HEK293T (cell line): ENCODE measurements at regions not wholly inside any gene's neighbourhood (a gene's known extent, or its start where the extent isn't known, plus 50 kb on each side); places are given as distances from the start of the nearest gene placed in this dataset.

Source experiments
- ARNT ChIP-seq: fragments of 450-650 bp; IDR thresholded peaks from 2 replicates; pipeline ENCODE4 v1.6.1; 2017; ENCODE audit warnings: mild to moderate bottlenecking
- BHLHE40 ChIP-seq: fragments of 450-650 bp; IDR thresholded peaks from 2 replicates; pipeline ENCODE4 v1.6.1; 2016; ENCODE audit warnings: mild to moderate bottlenecking, moderate library complexity, borderline replicate concordance
- ELF4 ChIP-seq: fragments of 450-650 bp; IDR thresholded peaks from 2 replicates; pipeline ENCODE4 v1.6.1; 2017; ENCODE audit warnings: antibody characterized with exemption
- FOXA1 ChIP-seq: fragments of 450-650 bp; IDR thresholded peaks from 2 replicates; pipeline ENCODE4 v1.6.1; 2016; ENCODE audit warnings: mild to moderate bottlenecking
- FOXK2 ChIP-seq: fragments of 450-650 bp; IDR thresholded peaks from 2 replicates; pipeline ENCODE4 v1.6.1; 2016; ENCODE audit warnings: mild to moderate bottlenecking
- FOXM1 ChIP-seq: fragments of 450-650 bp; IDR thresholded peaks from 2 replicates; pipeline ENCODE4 v1.6.1; 2017; ENCODE audit warnings: mild to moderate bottlenecking, borderline replicate concordance
- NFRKB ChIP-seq: fragments of 450-650 bp; IDR thresholded peaks from 2 replicates; pipeline ENCODE4 v1.6.1; 2016; ENCODE audit warnings: mild to moderate bottlenecking, moderate library complexity
- SUZ12 ChIP-seq: fragments of 450-650 bp; IDR thresholded peaks from 2 replicates; pipeline ENCODE4 v1.6.1; 2016; ENCODE audit warnings: mild to moderate bottlenecking
- TARDBP ChIP-seq: fragments of 450-650 bp; IDR thresholded peaks from 2 replicates; pipeline ENCODE4 v1.6.1; 2016
- ZNF384 ChIP-seq: fragments of 450-650 bp; IDR thresholded peaks from 2 replicates; pipeline ENCODE4 v1.6.1; 2016

DNA sequence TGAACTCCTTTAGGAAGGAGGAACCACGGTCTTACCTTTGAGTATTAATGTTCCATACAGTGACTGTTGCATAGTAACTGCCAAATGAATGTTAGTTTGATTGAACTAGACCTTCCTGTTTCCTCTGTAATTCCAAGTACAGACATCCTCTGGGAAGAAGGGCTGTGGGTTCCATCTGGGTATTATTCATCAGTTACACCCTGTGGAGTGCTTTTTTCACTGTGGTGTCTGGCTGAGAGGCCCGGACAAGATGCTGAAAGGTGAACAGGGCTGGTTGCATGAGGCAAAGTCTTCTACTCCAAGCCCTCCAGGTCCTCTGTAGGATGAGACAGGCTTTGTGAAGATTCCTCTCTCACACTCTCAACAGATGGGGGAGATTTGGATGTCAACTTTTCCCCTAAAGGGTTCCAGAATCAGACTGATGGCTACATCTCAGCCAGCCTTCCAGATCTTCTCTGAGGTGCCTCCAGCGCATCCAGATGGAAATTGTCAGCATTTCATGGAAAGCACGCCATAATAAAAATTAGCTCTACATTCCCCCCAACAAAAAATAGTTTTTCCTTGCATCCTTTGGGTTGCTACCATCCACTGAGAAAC, 230.9 kb downstream of the GAS1 start:
- TF ChIP-seq NFRKB (no peak), FOXA1 (no peak), ARNT (no peak), BHLHE40 (no peak), FOXM1 (no peak), SUZ12 (no peak), ELF4 (no peak), TARDBP (no peak), FOXK2 (no peak), ZNF384 (no peak)
